Naive B cell (primary cell): ENCODE measurements at regions not wholly inside any gene's neighbourhood (a gene's known extent, or its start where the extent isn't known, plus 50 kb on each side); places are given as distances from the start of the nearest gene placed in this dataset.

Experiments
- ATAC-seq, 2 donors: fragments of 150-1000 bp; cut with Tn5 transposase; 2 replicates each; pipeline ENCODE4 v1.10.0; 2021; ENCODE audit warnings: low read depth in 2 of 2, mild to moderate bottlenecking in 2 of 2, moderate library complexity in 2 of 2
- DNase-seq: peaks from one replicate; pipeline ENCODE4 v3.0.0; 2022
- H3K27ac Mint-ChIP-seq, 6 donors: one replicate each; pipeline ENCODE4 v1.8.0; 2020 to 2022; ENCODE audit warnings: mild to moderate bottlenecking in 6 of 6, mixed read lengths in 6 of 6, moderate library complexity in 5 of 6, inconsistent platforms in 2 of 6
- H3K27me3 Mint-ChIP-seq, 3 donors: one replicate each; pipeline ENCODE4 v1.8.0; 2021 to 2022; ENCODE audit warnings: mixed read lengths in 3 of 3, mild to moderate bottlenecking in 1 of 3
- H3K36me3 Mint-ChIP-seq, 2 donors: one replicate each; pipeline ENCODE4 v1.8.0; 2020 to 2022; ENCODE audit warnings: mixed read lengths in 2 of 2, inconsistent platforms in 1 of 2, mild to moderate bottlenecking in 1 of 2
- H3K4me1 Mint-ChIP-seq, 3 donors: one replicate each; pipeline ENCODE4 v1.8.0; 2020 to 2022; ENCODE audit warnings: mixed read lengths in 3 of 3, inconsistent platforms in 1 of 3, mild to moderate bottlenecking in 1 of 3, moderate library complexity in 1 of 3
- H3K4me3 Mint-ChIP-seq, 8 donors: one replicate each; pipeline ENCODE4 v1.8.0; 2020 to 2022; ENCODE audit warnings: mild to moderate bottlenecking in 8 of 8, mixed read lengths in 8 of 8, moderate library complexity in 8 of 8, inconsistent platforms in 2 of 8
- H3K9me3 Mint-ChIP-seq, 7 donors: one replicate each; pipeline ENCODE4 v1.8.0; 2020 to 2022; ENCODE audit warnings: mixed read lengths in 7 of 7, mild to moderate bottlenecking in 5 of 7, inconsistent platforms in 2 of 7, moderate library complexity in 1 of 7

DNA sequence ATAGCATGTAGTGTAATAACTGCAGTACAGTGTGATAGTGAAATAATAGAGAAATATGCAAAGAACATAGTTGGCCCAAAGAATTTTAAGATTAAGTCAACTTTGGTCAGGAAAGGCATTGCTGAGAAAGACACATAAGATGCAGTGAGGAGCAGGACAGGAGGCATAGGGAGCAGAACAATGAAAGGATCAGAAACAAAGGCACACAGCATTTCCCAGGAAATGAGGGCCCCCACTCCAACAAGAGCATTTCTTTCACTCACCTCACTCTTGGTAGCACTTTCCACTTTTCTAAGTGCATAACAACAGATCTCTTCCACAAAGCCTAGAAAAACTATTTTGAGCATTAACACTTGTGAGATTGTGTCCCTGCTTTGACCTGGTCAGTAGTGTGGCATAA lies 238.4 kb upstream of the FAT3 start:
- ATAC-seq (no peak), DNase-seq (no peak)
- H3K4me3 Mint-ChIP-seq = no peak overlapping the region
- no peaks in the 10 kb centered on the region for H3K27me3 Mint-ChIP-seq
- no peaks in the 10 kb centered on the region for H3K36me3 Mint-ChIP-seq
- H3K27ac Mint-ChIP-seq = no peak overlapping the region
- no peaks in the 10 kb centered on the region for H3K4me1 Mint-ChIP-seq
- peaks cover 1 to 13% (median 8%) of the 10 kb centered on the region in 7 donors for H3K9me3 Mint-ChIP-seq

DNA sequence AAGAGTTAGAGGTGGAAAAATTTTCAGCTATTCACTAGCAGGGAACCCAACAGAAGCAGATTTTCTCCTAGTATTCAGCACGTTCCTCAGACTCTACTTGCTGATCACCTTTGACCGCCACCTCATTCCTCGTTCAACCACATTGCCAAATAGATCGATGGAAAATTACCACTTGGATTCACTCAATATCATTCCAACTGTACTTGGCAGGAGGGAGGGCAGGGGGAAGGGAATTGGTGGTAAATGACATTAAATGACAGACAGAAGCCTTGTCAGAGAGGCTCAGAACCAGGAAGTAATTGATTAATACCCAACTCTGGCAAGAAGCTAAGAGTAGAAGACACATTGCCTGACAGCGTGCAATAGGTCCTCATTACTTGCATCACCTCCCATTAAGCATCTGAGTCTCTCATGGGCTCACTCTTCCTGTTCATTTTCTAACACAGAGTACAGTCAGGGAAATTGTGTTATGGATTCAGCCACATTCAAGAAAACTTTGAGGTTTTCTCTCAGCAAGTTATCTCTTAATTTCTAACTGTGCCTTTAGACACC lies 240.5 kb upstream of the FAT3 start:
- no peak overlapping the region for H3K27ac Mint-ChIP-seq
- no peaks in the 10 kb centered on the region for H3K27me3 Mint-ChIP-seq
- H3K36me3 Mint-ChIP-seq = no peaks in the 10 kb centered on the region
- ATAC-seq = no peak
- H3K4me3 Mint-ChIP-seq = peak overlapping the region in 1 of 8 donors; percentile 9
- no peaks in the 10 kb centered on the region for H3K4me1 Mint-ChIP-seq
- H3K9me3 Mint-ChIP-seq = peaks cover 1 to 13% (median 8%) of the 10 kb centered on the region in 7 donors
- DNase-seq = no peak

- no peak overlapping the region for H3K27ac Mint-ChIP-seq
- ATAC-seq = no peak
- no peaks in the 10 kb centered on the region for H3K27me3 Mint-ChIP-seq
- no peak for DNase-seq
- H3K4me3 Mint-ChIP-seq = no peak overlapping the region
- H3K9me3 Mint-ChIP-seq = peaks cover 0 to 8% (median 5%) of the 10 kb centered on the region in 7 donors
- H3K36me3 Mint-ChIP-seq = no peaks in the 10 kb centered on the region
- H3K4me1 Mint-ChIP-seq = no peaks in the 10 kb centered on the region
These were observed 242.6 kb upstream of the FAT3 start for GRCh38 chr11:91981995-91982394.

DNA sequence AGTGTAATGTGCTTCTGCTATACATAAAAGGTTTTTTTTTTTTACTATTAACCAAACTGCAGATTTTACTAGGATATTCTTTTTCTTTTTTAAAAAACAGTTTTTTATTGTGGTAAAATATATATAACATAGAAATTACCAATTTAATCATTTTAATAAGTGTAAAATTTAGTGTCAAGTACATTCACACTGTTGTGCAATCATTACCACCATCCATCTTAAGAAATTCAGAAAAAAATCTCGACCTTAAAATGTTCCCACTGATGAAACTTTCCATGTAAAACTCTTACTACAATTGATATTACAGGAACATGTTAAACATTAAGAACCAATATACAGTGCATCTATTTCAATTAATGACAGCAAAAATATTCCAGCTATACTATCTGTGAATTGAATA lies 244.8 kb upstream of the FAT3 start:
- H3K36me3 Mint-ChIP-seq = no peaks in the 10 kb centered on the region
- H3K9me3 Mint-ChIP-seq = peaks cover 0 to 5% (median 0%) of the 10 kb centered on the region in 7 donors
- no peak overlapping the region for H3K4me3 Mint-ChIP-seq
- DNase-seq = no peak
- H3K27ac Mint-ChIP-seq = no peak overlapping the region
- no peak for ATAC-seq
- no peaks in the 10 kb centered on the region for H3K4me1 Mint-ChIP-seq
- H3K27me3 Mint-ChIP-seq = no peaks in the 10 kb centered on the region

- no peaks in the 10 kb centered on the region for H3K36me3 Mint-ChIP-seq
- H3K27me3 Mint-ChIP-seq = no peaks in the 10 kb centered on the region
- H3K9me3 Mint-ChIP-seq = peaks cover 0 to 5% (median 0%) of the 10 kb centered on the region in 7 donors
- DNase-seq (no peak), ATAC-seq (no peak)
- H3K27ac Mint-ChIP-seq = no peak overlapping the region
- no peak overlapping the region for H3K4me3 Mint-ChIP-seq
- H3K4me1 Mint-ChIP-seq = no peaks in the 10 kb centered on the region
These were observed 245.9 kb upstream of the FAT3 start for GRCh38 chr11:91978747-91979146.

DNA sequence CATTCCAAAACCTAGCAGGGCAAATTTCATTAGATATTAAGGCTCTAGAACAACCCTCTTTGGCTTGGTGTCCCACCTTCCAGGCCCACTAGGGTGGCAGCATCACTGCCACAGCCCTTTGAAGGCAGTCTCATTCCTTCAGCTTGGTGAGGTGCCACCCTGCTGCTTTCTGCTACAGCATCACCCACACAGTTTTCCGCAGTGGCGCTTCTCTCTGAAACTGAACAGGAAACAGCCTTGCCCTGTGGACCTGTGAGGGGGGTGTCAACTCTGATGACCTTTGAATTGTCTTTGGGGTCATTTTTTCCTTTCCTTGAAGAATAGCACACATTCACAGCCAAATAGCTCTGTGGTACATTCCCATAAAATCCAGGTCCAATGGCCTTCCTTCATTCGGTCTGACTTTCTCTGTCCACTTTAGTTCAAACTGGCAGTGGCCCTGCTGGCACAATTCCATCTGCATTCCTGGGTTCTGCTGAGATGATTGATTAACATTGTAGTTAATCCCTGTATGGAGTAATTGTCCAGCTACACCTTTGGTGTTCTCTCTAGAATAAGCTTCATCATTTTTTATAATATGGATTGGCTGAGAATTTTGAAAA lies 251.9 kb upstream of the FAT3 start:
- Mint-ChIP-seq H3K27me3 (no peaks in the 10 kb centered on the region), H3K27ac (no peak overlapping the region), H3K4me1 (no peaks in the 10 kb centered on the region), H3K4me3 (no peak overlapping the region), H3K36me3 (no peaks in the 10 kb centered on the region), H3K9me3 (peaks cover 0 to 7% (median 5%) of the 10 kb centered on the region in 7 donors)
- DNase-seq (no peak), ATAC-seq (no peak)

DNA sequence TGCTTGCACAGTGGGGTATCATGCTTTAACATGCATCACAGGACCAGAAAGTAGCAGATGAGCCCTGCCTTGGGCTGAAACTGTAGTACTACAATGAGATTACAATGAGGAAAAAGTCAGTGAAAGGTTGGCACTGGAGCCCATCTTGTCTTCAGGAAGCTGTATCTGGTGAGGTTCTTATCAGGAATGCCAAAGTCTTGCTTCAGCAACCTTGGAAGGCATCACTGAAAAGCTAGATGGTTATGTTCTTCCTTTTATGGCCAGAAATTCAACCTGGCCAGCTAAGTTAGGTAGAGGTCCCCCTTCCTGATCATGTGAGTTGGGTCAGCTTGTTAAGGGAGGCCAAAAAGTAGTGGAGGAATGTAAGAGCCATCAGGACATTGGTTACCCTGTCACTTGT lies 254.0 kb upstream of the FAT3 start:
- no peak overlapping the region for H3K4me3 Mint-ChIP-seq
- DNase-seq (no peak), ATAC-seq (no peak)
- H3K27ac Mint-ChIP-seq = no peak overlapping the region
- no peaks in the 10 kb centered on the region for H3K27me3 Mint-ChIP-seq
- H3K9me3 Mint-ChIP-seq = peaks cover 0 to 7% (median 5%) of the 10 kb centered on the region in 7 donors
- H3K4me1 Mint-ChIP-seq = no peaks in the 10 kb centered on the region
- H3K36me3 Mint-ChIP-seq = no peaks in the 10 kb centered on the region

DNA sequence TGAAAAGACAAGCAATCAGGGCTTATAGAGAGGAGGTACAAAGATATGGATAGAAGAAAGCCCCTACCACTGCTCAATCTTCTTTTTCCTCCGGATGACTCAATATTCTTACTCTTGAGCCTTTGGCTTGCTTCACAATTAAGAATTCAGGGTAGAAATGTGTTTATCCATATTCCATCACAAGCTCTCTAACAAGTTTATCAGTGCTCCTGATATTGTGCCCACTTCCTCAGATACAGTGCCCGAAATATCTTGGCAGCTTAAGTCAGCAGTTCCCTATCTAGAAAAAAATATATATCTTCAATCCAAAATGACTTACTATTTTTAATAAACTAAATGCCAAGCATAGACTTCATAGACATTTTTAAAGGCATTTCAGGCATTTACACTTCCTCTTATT lies 255.1 kb upstream of the FAT3 start:
- ATAC-seq = no peak
- no peak overlapping the region for H3K4me3 Mint-ChIP-seq
- H3K27ac Mint-ChIP-seq = no peak overlapping the region
- no peaks in the 10 kb centered on the region for H3K36me3 Mint-ChIP-seq
- H3K4me1 Mint-ChIP-seq = no peaks in the 10 kb centered on the region
- peaks cover 0 to 9% (median 6%) of the 10 kb centered on the region in 7 donors for H3K9me3 Mint-ChIP-seq
- no peak for DNase-seq
- no peaks in the 10 kb centered on the region for H3K27me3 Mint-ChIP-seq

GRCh38 chr11:91967691-91968045 lies 256.9 kb upstream of the FAT3 start:
- Mint-ChIP-seq H3K27me3 (no peaks in the 10 kb centered on the region), H3K9me3 (peaks cover 2 to 16% (median 6%) of the 10 kb centered on the region in 7 donors), H3K4me1 (no peaks in the 10 kb centered on the region), H3K27ac (no peak overlapping the region), H3K36me3 (no peaks in the 10 kb centered on the region), H3K4me3 (no peak overlapping the region)
- no peak for ATAC-seq
- no peak for DNase-seq

GRCh38 chr11:91967026-91967690 lies 257.5 kb upstream of the FAT3 start:
- H3K27ac Mint-ChIP-seq = no peak overlapping the region
- H3K4me3 Mint-ChIP-seq = no peak overlapping the region
- H3K9me3 Mint-ChIP-seq = peaks cover 2 to 20% (median 6%) of the 10 kb centered on the region in 7 donors

DNA sequence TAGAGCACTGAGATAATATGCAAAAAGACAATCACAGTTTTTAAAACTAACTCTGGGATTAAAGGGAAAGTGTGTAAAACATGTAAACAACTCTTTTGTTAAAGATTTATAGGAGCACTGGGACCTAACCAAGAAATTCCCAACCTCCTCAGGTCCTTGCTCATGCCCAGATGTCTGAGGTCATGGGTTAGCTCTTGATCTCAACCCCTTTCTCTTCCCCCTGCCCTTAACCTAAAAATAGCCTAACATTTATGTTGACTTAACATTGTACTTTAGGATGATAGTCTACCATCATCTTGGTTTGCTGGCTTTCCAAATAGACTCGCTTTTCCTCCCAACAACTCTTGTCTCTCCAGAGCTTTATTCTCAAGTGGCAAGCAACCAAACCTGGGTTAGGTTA lies 258.2 kb upstream of the FAT3 start:
- Mint-ChIP-seq H3K27ac (no peak overlapping the region), H3K9me3 (peaks cover 0 to 23% (median 8%) of the 10 kb centered on the region in 7 donors), H3K4me3 (no peak overlapping the region), H3K36me3 (no peaks in the 10 kb centered on the region), H3K4me1 (no peaks in the 10 kb centered on the region), H3K27me3 (no peaks in the 10 kb centered on the region)
- no peak for DNase-seq
- ATAC-seq = no peak

More at GRCh38 chr11:91967026-91967690, 257.5 kb upstream of the FAT3 start:
- DNase-seq (no peak), ATAC-seq (no peak)
- no peaks in the 10 kb centered on the region for H3K27me3 Mint-ChIP-seq
- H3K36me3 Mint-ChIP-seq = no peaks in the 10 kb centered on the region
- H3K4me1 Mint-ChIP-seq = no peaks in the 10 kb centered on the region

DNA sequence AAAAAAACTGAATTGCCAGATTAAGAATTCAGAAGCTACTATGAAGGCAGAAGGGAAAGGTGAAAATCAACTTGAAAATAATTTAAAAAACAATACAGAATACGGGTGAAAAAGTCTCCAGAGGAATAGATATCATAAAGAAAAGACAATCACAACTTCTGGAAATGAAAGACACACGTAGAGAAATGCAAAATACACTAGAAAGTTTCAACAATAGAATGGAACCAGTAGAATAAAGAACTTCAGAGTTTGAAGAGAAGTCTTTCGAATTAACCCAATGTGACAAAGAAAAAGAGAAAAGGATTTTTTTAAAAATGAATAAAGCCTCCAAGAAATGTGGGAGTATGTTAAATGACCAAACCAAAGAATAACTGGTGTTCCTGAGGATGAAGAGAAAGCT lies 263.8 kb upstream of the FAT3 start:
- no peak for DNase-seq
- Mint-ChIP-seq H3K27ac (no peak overlapping the region), H3K4me3 (no peak overlapping the region), H3K36me3 (peaks cover 0 to 7% of the 10 kb centered on the region in 2 donors), H3K4me1 (no peaks in the 10 kb centered on the region), H3K27me3 (no peaks in the 10 kb centered on the region), H3K9me3 (peaks cover 6 to 60% (median 28%) of the 10 kb centered on the region in 7 donors)
- no peak for ATAC-seq

- no peak overlapping the region for H3K4me3 Mint-ChIP-seq
- H3K4me1 Mint-ChIP-seq = no peaks in the 10 kb centered on the region
- H3K9me3 Mint-ChIP-seq = peaks cover 6 to 56% (median 28%) of the 10 kb centered on the region in 7 donors
- H3K27ac Mint-ChIP-seq = no peak overlapping the region
- no peak for DNase-seq
- H3K36me3 Mint-ChIP-seq = peaks cover 0 to 7% of the 10 kb centered on the region in 2 donors
- ATAC-seq = no peak
- no peaks in the 10 kb centered on the region for H3K27me3 Mint-ChIP-seq
These were observed 265.2 kb upstream of the FAT3 start for GRCh38 chr11:91959411-91959810.

GRCh38 chr11:91956711-91957110 lies 267.9 kb upstream of the FAT3 start:
- H3K27me3 Mint-ChIP-seq = no peaks in the 10 kb centered on the region
- H3K36me3 Mint-ChIP-seq = peaks cover 0 to 7% of the 10 kb centered on the region in 2 donors
- H3K9me3 Mint-ChIP-seq = peaks cover 6 to 42% (median 21%) of the 10 kb centered on the region in 7 donors
- no peak overlapping the region for H3K27ac Mint-ChIP-seq
- no peaks in the 10 kb centered on the region for H3K4me1 Mint-ChIP-seq
- no peak for ATAC-seq
- H3K4me3 Mint-ChIP-seq = no peak overlapping the region
- DNase-seq = no peak
